Retinal pigment epithelial cell (primary cell): ENCODE measurements at regions not wholly inside any gene's neighbourhood (a gene's known extent, or its start where the extent isn't known, plus 50 kb on each side); places are given as distances from the start of the nearest gene placed in this dataset.

Experiments
- DNase-seq: peaks from one replicate; pipeline ENCODE4 v3.0.0-alpha.2; 2010; ENCODE audit warnings: low read depth
- H3K4me3 ChIP-seq: 2 replicates; pipeline ENCODE4 v1.5.1; 2011; ENCODE audit warnings: mild to moderate bottlenecking, low read length, control low read depth, moderate library complexity
- TF ChIP-seq, protein P1 (sequence below): conservative IDR thresholded peaks from 2 replicates; pipeline ENCODE4 v1.5.1; 2011; ENCODE audit warnings: low read depth, low read length, control low read depth, inconsistent platforms

GRCh38 chr14:62253171-62253570 lies 491.0 kb downstream of the SNAPC1 start:
- DNase-seq = no peak
- TF ChIP-seq, protein P1, sequence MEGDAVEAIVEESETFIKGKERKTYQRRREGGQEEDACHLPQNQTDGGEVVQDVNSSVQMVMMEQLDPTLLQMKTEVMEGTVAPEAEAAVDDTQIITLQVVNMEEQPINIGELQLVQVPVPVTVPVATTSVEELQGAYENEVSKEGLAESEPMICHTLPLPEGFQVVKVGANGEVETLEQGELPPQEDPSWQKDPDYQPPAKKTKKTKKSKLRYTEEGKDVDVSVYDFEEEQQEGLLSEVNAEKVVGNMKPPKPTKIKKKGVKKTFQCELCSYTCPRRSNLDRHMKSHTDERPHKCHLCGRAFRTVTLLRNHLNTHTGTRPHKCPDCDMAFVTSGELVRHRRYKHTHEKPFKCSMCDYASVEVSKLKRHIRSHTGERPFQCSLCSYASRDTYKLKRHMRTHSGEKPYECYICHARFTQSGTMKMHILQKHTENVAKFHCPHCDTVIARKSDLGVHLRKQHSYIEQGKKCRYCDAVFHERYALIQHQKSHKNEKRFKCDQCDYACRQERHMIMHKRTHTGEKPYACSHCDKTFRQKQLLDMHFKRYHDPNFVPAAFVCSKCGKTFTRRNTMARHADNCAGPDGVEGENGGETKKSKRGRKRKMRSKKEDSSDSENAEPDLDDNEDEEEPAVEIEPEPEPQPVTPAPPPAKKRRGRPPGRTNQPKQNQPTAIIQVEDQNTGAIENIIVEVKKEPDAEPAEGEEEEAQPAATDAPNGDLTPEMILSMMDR = no peak

GRCh38 chr14:62253911-62254310 lies 491.7 kb downstream of the SNAPC1 start:
- TF ChIP-seq, protein P1 = no peak
- H3K4me3 ChIP-seq = no peak overlapping the region
- no peak for DNase-seq

More at GRCh38 chr14:62253171-62253570, 491.0 kb downstream of the SNAPC1 start:
- H3K4me3 ChIP-seq = no peak overlapping the region

GRCh38 chr14:62269204-62269603 lies 507.0 kb downstream of the SNAPC1 start:
- TF ChIP-seq, protein P1 = no peak
- no peak for DNase-seq
- H3K4me3 ChIP-seq = no peak overlapping the region

GRCh38 chr14:62270236-62270635 lies 508.0 kb downstream of the SNAPC1 start:
- TF ChIP-seq, protein P1 = no peak
- no peak for DNase-seq
- H3K4me3 ChIP-seq = no peak overlapping the region

DNA sequence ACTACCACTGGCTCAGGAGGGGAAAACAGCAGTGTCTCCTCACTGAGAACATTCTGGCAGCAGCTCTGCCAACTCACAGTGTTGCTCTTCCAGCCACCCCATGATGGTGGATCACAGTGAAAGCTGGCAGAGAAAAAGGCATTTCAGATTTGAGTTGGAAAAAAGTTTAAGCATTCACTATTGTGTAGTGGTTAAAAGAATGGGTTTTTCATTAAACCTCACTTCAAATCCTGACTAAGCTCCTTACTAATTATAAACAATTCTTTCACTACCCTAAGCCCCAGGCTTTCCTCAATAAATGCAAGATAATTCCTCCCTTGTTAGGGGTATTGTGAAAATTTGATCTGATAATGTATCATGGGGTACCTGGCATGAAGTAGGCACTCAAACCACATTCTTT lies 518.1 kb downstream of the SNAPC1 start:
- H3K4me3 ChIP-seq = no peak overlapping the region
- peak; percentile 71 for DNase-seq
- TF ChIP-seq, protein P1 = no peak

- no peak for DNase-seq
- no peak overlapping the region for H3K4me3 ChIP-seq
- TF ChIP-seq, protein P1 = no peak
Measured at GRCh38 chr14:62283837-62284236, 521.6 kb downstream of the SNAPC1 start.

DNA sequence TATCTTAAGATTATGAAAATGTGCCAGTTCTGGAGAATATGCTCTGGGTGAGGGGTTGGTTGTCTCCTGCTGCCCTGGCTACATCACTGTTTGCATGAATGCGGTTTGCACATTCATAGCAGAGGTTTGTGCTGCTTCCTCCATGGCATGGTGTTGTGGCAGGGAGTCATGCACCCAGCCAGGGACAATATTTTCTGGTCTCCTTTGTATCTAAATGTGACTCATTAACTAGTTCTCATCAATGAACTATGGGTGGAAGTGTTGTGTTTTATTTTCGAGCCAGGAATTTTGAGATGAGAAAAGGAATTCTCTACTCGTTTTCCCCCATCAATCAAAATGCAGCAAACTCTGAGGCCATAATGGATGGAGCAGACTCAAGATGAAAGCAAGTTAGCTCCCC lies 527.3 kb downstream of the SNAPC1 start:
- H3K4me3 ChIP-seq = no peak overlapping the region
- TF ChIP-seq, protein P1 = no peak
- no peak for DNase-seq
